ENCODE measurements at regions not wholly inside any gene's neighbourhood (a gene's known extent, or its start where the extent isn't known, plus 50 kb on each side); places are given as distances from the start of the nearest gene placed in this dataset.

DNA sequence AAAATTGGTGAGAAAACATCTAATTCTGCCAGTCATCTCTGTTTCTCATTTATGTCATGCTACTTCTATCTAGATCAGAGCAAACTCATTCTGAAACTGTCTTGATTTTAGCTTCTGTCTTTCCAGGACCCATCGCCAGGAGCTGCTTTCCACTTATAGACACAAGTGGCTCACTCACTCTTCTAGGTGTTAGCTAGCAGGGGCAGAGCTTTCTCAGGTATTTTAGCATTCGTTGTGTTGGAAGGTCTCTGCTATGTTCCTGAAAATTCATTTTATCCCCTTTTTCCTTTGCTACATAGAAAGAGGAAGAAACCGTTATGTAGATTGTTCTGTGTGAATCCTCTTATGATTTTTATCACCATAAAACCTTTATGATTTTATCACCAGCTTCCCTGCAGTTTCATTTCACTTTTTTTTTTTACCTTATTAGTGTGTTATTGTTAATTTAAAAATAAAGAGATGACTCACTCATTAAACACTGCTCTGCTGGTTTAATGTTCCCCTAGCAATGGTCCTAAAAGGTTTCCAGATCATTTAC, 246.6 kb upstream of the AADAT start:
- DNase-seq (ENCODE audit: low spot score) (no peak), FAIRE-seq (no peak)

DNA sequence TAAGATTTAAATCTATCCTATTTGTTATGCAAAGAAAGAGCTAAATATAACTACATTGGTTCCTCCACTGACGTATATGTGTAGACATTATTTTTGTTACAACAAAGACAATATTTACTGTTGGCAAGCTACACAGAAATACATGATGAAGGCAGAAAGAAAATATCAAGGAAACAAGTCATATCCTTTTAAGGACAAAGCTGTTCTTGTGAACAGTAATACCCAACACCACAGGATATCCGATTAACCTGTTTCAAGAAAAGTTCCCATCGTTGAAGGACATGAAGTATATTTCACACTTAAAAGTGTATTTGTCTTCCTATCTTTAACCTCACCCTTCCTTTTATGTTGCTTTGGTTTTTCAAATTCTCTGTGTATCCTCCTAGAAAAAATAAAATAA, 235.8 kb upstream of the AADAT start:
- no peak for DNase-seq (ENCODE audit: low spot score)
- no peak for FAIRE-seq

DNA sequence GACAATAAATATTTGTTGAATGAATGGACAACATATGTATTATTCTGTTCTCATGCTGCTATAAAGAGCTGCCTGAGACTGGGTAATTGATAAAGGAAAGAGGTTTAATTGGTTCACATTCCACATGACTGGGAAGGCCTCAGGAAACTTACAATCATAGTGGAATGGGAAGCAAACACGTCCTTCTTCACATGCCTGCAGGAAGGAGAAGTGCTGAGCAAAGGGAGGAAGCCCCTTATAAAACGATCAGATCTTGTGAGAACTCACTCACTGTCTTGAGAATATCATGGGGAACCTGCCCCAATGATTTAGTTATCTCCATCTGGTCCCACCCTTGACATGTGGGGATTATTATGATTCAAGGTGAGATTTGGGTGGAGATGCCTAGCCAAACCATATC, 233.9 kb upstream of the AADAT start:
- no peak for FAIRE-seq

DNA sequence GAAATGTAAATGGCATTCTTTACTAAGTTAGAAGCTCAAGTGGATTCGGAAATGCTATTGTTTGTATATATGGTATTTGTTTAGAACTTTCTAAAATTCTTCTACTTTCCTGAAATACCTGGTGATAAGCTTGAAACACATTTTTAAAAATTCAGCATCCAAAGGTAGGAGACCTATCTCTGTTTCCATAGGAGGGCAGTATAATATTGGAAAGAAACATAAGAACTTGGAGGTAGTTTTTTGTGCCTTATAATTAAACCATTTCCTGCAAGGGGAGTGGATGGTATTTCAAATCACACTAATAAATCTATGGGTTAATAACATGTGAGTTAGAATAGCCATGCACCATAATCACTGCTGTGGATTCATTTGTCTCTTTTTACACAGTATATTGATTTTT, 217.4 kb upstream of the AADAT start:
- DNase-seq (ENCODE audit: low spot score) (no peak), FAIRE-seq (no peak)

More for the DNA sequence above, 233.9 kb upstream of the AADAT start:
- DNase-seq (ENCODE audit: low spot score) = no peak

DNA sequence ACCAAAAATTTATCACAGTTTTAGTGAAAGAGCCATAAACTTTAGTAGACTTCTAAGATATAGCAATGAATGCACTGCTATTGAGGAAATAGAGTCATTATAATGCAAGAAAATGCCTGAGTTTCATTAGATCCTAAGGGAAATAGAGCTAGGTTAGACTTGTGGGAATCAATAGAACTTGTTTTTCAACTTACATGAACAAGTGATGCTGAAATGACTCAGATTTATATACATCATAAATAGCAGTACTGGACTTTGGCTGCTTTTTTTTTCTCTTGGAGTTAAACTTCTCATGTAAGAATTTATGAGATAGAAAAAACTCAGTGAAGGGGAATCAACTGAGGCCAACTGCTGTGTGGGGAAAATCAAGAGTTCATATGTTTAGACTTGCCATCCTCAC, 216.5 kb upstream of the AADAT start:
- FAIRE-seq (no peak), DNase-seq (ENCODE audit: low spot score) (no peak)

DNA sequence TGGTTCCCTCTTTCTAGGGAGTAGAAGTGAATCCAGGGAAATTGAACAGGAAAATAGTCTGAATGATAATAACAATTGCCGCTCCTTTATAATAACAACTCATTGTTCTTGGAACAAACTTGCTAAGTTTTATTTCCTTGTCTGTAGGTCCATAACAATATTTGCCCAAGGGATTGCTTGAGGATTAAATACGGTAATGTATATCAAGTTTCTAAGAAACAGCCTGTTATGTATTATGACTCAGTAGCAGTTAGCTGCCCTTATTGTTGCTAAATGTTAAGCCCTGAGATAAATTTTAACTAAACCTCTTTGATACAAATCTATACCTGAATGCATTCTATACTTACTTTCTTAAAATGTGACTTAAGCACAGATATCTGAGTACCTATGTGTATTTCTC, 215.9 kb upstream of the AADAT start:
- FAIRE-seq (no peak), DNase-seq (ENCODE audit: low spot score) (no peak)

DNA sequence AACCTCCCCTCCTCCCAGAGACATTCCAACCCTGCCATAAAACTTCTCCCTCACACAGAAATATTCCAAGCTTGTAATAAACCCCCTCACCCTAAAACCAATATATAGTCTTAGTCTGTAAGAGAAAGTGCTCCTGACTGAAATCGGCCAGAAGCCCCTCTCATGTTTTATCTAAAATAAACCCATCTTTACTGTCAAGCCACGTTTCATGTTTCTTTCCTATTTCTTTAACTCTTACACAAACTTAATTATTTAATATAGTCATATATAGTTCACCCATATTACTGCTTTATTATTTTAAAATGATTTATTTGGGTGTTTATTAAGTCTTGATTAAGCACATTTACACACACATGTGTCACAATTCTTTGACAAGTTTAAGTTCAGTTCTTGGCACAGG, 191.3 kb upstream of the AADAT start:
- FAIRE-seq (no peak), DNase-seq (ENCODE audit: low spot score) (no peak)

DNA sequence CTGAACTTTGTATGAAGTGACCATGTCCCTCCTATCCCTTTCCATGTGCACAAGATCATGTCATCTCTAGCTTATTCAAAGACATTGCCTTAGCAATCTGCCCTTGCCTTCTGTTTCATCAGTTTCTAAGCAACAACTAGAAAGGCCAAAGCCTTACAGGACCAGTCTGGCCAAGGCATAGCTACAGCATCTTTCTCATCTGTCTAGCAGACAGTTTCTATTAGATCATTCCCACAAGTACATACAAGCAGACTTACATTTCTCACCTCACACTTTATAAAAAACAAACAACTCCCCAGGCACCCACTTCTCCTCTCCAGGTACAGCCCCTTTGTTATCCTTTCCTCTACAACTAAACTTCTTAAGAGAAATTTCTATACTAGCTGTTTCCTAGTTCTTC, 188.7 kb upstream of the AADAT start:
- DNase-seq (ENCODE audit: low spot score) = no peak
- no peak for FAIRE-seq

DNA sequence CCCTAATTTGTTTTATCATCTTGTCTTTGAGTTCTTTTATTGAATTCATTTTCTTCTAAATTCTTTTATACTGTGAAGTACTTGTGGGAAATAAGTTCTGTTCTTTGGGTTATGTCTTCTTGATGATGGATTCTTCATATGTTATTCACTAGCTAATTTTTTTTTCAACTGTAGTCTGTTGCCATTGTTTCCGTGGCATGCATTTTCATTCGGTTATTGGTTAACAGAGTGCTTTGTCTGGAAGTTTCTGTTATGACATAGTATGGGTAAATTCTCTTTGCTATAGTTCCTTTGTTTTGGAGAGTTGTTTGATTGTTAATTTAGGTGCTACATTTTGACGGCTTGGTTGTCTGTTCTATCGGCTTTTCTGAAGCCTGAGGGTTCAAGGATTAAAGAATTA, 184.9 kb upstream of the AADAT start:
- DNase-seq (ENCODE audit: low spot score) (peak; percentile 10), FAIRE-seq (no peak)

DNA sequence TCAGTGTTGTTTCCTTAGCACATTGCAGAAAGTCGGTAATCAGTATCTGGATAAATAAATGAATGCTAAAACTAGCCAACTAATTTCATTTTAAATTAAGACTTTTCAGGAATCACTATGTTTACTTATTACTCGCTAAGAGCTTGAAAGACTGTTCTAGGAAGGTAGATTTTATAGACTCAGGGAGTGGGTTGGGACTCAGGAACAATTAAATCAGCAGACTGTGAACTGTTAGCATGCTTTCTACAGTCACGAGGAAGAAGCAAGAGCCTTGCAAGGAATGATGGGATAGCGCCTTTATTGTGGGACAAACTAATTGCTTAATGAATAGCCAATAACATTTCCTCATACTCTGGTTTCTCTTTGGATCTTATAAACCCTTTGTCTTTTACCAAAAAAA, 183.2 kb upstream of the AADAT start:
- FAIRE-seq (no peak), DNase-seq (ENCODE audit: low spot score) (no peak)

DNA sequence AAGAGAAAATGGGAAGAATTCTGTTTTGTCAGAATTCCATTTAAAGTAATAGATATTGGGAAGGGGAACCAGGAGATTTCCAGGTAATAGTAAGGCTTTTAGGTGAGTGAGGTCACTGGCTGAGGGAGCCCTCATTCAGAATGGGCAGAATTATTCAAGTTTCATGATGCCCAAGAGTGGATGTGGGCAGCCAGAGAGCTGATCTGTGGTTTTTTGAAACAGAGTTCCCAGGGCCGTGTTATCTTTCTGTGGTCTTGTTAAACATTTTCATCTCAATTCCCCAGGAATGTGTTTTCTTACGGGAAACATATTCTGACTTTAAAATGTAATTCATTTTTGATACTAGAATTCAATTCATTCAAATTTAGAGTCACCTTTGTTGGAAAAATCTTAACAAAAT, 182.0 kb upstream of the AADAT start:
- FAIRE-seq = peak; percentile 66
- DNase-seq (ENCODE audit: low spot score) = peak; percentile 10

DNA sequence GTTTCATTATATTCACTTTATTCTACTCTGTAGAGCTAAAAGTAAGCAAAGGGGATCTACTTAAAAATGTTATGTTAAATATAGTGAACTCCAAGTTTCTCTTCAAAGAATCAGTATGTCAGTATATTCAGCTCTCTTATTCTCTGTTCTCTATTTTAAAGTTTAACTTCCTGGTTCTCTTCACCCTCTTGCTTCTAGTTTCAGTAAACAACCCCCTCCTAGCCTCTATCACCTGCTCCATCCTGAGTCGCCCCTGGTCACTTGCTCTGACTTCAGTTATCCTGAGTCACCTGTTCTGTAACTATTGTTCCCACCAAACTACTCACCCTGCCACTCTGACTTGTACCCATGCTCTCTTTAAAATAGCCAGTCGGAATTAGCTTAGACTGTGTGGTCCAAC, 180.9 kb upstream of the AADAT start:
- FAIRE-seq (no peak), DNase-seq (ENCODE audit: low spot score) (no peak)

DNA sequence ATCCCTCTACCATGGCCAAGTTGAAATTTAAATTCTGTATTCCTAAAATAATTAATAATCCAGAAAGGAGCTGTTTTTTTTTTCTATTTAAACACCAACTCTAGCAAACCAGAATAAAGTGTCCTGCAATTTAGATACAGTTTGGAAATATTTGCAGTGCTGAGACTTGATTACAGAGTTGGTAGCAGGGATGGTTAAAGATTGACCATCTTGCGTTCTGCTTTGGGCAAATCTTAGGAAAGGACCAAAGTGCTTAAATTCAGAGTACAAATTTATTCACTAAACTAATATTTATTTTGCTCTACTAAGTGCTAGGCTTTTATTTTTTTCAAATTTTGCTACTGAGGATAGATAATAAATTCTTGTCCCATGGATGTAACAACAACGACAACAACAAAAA, 180.2 kb upstream of the AADAT start:
- DNase-seq (ENCODE audit: low spot score) = no peak
- no peak for FAIRE-seq

DNA sequence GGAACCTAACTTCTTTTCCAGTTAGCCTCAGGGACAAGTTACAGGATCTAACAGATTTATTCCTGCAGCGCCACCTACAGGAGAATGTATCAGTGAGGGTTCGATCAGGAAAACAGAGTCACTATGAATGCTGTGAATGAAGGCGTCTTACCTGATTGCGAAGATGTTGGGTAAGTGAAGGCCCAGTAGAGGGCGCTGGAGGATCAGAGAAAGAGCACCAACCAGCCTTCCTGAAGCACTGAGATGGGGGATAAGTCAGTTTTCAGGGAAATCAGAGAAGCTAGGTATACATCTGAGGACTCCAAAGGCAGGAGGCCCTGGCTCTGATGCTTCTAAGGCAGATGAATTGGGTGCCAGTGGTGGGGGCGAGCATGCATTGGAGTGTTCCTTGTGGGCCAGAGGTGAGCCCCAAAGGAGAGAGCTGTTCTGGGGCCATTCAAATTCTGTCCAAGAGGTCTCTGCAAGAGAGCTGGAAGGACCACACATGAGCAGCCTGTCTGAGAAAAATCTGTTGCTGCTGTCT, 169.9 kb upstream of the AADAT start:
- peak; percentile 85 for FAIRE-seq
- peak; percentile 81 for DNase-seq (ENCODE audit: low spot score)

DNA sequence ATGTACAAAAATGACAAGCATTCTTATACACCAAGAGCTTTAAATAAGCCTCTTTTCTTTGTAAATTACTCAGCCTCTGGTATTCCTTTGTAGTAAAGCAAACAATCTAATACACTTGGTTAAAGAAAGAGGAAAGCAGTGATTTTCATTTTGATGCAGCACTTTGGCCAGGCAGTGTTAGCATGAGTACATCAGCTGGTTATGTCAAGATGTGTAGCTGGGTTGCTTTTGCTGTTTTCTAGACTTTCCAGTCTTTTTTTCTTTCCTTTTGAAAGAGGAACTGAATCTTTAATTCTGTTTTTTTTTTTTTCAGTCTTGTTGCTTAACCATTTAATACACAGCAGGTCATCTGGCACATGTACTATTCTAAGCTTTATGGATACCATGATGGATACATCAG, 167.1 kb upstream of the AADAT start:
- FAIRE-seq = no peak
- no peak for DNase-seq (ENCODE audit: low spot score)

DNA sequence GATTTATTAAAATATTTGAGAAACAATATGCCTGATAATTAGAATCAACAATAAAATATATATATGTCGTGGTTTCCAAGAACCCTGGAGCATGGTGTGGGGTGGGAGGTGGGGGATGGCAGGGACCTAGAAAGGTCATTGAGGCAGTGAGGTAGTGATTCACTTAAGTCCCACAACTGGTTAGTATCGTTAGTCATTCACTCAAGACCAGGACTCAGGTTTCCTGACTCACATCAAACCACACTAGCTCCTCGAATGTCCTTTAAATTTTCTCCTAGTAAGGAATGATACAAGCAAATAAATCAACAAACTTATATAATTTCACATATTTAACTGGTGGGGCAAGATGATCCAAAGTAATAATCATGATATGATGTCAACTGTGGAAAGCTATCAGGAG, 158.8 kb upstream of the AADAT start:
- peak; percentile 87 for FAIRE-seq
- peak; percentile 52 for DNase-seq (ENCODE audit: low spot score)

DNA sequence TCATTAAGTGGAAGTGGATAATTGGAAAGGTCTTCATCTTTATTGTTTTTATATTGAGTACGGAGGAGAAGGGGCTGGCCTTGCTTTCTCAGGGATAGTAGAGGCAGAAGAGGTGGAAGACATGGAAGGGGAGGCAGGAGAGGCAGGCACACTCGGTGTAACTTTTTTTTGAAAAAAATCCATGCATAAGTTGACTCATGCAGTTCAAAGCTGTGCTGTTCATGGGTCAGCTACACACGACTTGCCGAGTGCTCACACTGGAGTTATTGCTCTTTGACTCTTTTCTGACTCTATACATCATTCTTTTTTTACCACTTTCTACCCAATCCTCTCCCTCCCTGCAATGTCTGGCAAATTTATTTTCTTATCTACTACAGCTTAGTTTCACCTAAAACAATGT, 158.3 kb upstream of the AADAT start:
- FAIRE-seq = no peak
- no peak for DNase-seq (ENCODE audit: low spot score)

DNA sequence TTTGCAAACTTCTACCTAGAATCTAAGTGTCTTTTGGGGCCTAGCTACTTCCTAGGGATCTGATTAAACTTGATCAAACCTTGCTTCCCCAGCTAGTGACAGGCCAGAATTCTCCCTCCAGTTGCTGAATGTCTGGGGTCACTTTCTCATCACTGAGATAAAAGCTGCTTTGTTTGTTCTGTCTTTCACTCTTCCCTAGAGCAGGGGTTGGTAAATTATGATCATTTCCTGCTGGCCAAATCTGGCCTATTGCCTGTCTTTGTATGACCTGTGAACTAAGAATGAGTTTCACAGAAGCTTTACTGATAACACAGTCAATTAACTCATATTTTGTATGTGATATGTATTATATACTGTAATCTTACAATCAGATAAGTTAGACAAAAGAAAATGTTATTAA, 157.8 kb upstream of the AADAT start:
- DNase-seq (ENCODE audit: low spot score) = no peak
- no peak for FAIRE-seq

DNA sequence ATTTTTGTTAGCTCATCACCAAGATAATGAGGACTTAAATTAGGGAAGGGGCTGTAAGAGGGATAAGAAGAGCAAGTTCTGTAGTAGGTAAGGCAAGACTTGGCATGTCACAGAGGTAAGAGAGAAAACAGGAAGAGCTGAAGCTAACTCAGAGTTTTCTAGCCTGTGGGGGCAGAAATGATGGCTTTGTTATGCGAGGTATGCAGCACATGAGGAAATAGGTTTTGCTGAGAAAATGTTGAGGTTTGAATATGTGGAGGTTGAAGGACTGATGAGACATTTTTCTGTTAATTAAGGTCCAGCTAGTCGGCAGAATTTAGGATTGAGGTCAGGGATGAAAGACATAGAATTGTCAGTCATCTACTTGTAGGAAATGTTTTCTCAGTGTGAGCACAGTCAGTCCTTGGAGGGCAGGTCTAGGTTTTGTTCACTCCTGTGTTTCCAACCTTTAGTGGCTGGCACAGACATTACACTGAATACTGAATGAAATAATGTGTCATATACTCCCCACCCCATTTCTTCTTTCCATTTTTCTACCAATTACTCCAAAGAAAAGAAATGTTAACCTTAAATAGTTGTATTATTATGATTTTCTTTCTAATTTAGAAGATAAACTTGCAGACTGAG, 154.0 kb upstream of the AADAT start:
- DNase-seq (ENCODE audit: low spot score) = peak; percentile 13
- FAIRE-seq = no peak

DNA sequence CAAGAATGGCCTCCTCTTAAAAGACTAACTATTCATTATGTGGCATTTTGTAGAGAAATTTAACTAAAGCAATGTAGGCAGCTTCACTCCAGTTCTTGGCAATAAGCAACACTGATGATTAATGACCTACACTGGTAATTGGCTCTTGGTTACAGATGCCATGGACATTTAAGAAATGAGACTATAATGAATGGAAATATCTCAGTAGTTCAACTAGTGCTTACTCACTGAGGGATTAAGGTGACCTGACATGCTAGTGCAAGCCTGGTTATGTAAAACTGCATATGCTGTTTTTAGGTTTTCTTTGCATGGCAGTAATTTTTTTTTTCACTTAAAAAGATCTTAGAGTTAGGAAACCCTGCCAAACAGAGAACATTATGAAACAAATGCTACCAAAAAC, 152.7 kb upstream of the AADAT start:
- no peak for FAIRE-seq
- DNase-seq (ENCODE audit: low spot score) = no peak

DNA sequence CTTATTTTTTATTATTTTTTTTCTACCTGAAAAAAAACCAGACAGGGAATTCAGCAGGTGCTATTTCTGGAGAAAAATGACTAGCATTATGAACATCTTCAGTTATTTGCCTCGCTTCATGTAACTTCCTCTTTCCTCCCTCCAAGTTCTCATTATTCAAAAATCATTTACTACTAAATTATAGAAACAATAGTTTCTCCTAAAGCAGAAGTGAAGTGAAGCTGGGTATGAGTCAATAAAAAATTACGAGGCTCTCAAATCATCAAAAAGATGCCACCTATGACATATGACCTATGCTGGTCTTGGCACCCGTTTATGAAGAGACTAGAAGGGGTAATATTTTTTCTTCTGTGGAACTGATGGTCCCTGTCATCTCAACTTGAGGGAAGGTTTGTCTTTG, 145.0 kb upstream of the AADAT start:
- DNase-seq (ENCODE audit: low spot score) (no peak), FAIRE-seq (no peak)

DNA sequence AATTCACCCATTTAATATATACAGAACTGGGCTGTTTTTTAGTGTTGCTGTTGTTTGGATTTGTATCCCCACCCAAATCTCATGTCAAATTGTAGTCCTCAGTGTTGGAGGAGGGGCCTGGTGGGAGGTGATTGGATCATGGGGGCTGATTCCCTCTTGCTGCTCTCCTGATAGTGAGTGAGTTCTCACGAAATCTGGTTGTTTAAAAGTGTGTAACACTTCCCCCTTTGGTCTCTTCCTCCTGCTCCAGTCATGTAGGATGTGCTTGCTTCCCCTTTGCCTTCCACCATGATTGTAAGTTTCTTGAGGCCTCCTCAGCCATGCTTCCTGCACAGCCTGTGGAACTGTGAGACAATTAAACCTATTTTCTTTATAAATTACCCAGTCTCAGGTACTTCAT, 141.6 kb upstream of the AADAT start:
- no peak for DNase-seq (ENCODE audit: low spot score)
- no peak for FAIRE-seq

DNA sequence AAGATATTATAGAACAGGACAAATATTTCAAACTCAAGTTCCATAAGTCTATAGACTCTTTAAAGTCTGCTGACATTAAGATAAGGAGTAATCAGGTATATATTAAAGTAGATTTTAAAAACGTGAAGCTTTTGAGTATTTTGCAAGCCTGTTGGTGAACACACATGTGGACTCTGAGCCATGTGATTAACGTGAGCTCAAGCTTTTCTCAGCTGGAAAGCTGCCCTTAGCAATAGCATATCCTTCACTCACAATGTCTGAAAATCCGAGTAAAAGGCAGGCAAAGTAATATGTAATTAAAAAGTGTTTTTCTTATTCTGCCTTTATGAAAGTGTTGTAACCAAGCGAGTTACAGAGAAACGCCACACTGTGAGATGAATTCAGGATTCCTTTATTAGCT, 140.5 kb upstream of the AADAT start:
- DNase-seq (ENCODE audit: low spot score) = no peak
- no peak for FAIRE-seq

DNA sequence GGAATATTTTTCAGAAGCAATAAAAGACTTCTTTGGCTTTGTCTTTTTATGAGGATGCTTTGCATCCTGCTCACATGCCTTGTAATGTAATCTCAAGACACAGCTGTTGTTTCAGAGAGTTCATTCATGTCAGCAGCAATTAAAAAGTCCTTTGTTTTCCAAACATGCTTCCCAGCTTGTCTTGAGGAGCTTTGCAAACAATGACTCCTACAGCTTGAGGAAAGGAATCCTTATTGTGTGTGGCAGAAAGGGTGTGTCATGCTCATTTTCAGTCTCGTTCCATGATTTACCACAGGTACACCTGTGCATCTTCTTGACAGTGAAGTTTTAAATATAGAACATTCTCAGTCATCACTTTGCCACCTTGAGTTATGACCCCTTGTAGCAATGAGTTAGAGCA, 139.2 kb upstream of the AADAT start:
- FAIRE-seq (no peak), DNase-seq (ENCODE audit: low spot score) (no peak)

All from RCC 7860 (cell line).